DOHH2 (cell line): ENCODE measurements at regions not wholly inside any gene's neighbourhood (a gene's known extent, or its start where the extent isn't known, plus 50 kb on each side); places are given as distances from the start of the nearest gene placed in this dataset.

Experiments
- H3F3A ChIP-seq: fragments of 200-600 bp; sonication (generic), shearing (Covaris generic); 2 replicates; pipeline ENCODE4 v1.6.0; 2016; ENCODE audit warnings: antibody characterized with exemption, mild to moderate bottlenecking; ENCODE audit not compliant: control insufficient read depth, insufficient read depth
- H3K27ac ChIP-seq: fragments of 200-600 bp; sonication (generic); 2 replicates; pipeline ENCODE4 v1.5.1; 2014; ENCODE audit warnings: low read depth, mild to moderate bottlenecking, low read length, moderate library complexity
- H3K27me3 ChIP-seq: fragments of 200-600 bp; sonication (generic); 2 replicates; pipeline ENCODE4 v1.6.1; 2014; ENCODE audit warnings: mild to moderate bottlenecking, low read length, mixed read lengths; ENCODE audit not compliant: control insufficient read depth
- H3K36me3 ChIP-seq: fragments of 200-600 bp; sonication (generic); 2 replicates; pipeline ENCODE4 v1.6.1; 2014; ENCODE audit warnings: mild to moderate bottlenecking, low read length, moderate library complexity, mixed read lengths; ENCODE audit not compliant: control insufficient read depth
- H3K4me1 ChIP-seq: fragments of 200-600 bp; sonication (generic); 2 replicates; pipeline ENCODE4 v1.6.1; 2014; ENCODE audit warnings: mild to moderate bottlenecking, low read length, mixed read lengths; ENCODE audit not compliant: control insufficient read depth
- H3K4me2 ChIP-seq: fragments of 200-600 bp; sonication (generic); 2 replicates; pipeline ENCODE4 v1.6.0; 2014; ENCODE audit warnings: mild to moderate bottlenecking, low read length, moderate library complexity
- H3K4me3 ChIP-seq: fragments of 200-600 bp; sonication (generic); 2 replicates; pipeline ENCODE4 v1.5.1; 2014; ENCODE audit warnings: mild to moderate bottlenecking, low read length, mixed read lengths
- H3K79me2 ChIP-seq: fragments of 200-600 bp; sonication (generic); 2 replicates; pipeline ENCODE4 v1.6.1; 2014; ENCODE audit warnings: mild to moderate bottlenecking, low read length, mixed read lengths; ENCODE audit not compliant: control insufficient read depth
- H3K9me2 ChIP-seq: fragments of 200-600 bp; sonication (generic); replicated peaks from 2 replicates; pipeline ENCODE4 v1.6.1; 2014; ENCODE audit warnings: mild to moderate bottlenecking, low read length, mixed read lengths; ENCODE audit not compliant: control insufficient read depth
- H3K9me3 ChIP-seq: fragments of 200-600 bp; sonication (generic); 2 replicates; pipeline ENCODE4 v1.6.1; 2014; ENCODE audit warnings: antibody characterized with exemption, low read length, mixed read lengths; ENCODE audit not compliant: control insufficient read depth, insufficient read depth
- H4K20me1 ChIP-seq: fragments of 200-600 bp; sonication (generic); 2 replicates; pipeline ENCODE4 v1.6.0; 2014; ENCODE audit warnings: low read depth, mild to moderate bottlenecking, antibody characterized with exemption, low read length, moderate library complexity; ENCODE audit not compliant: control insufficient read depth, insufficient read depth
- CTCF ChIP-seq: fragments of 200-600 bp; sonication (generic); IDR thresholded peaks from one replicate; pipeline ENCODE4 v1.5.1; 2014; ENCODE audit warnings: antibody characterized with exemption, mild to moderate bottlenecking, low read depth, low read length; ENCODE audit not compliant: poor library complexity, severe bottlenecking
- EZH2phosphoT487 ChIP-seq: fragments of 200-600 bp; sonication (generic); IDR thresholded peaks from 2 replicates; pipeline ENCODE4 v1.6.1; 2017; ENCODE audit warnings: borderline replicate concordance, mild to moderate bottlenecking, antibody characterized with exemption, low read length, moderate library complexity, mixed read lengths

GRCh38 chr14:40402957-40403356, 970.7 kb upstream of the FBXO33 start:
- Histone ChIP-seq H3K9me3 (peaks cover 18% of the 10 kb centered on the region), H3K4me2 (no peak overlapping the region)
- no peak for TF ChIP-seq CTCF
- no peak for TF ChIP-seq EZH2phosphoT487

GRCh38 chr14:40398981-40399380, 966.7 kb upstream of the FBXO33 start:
- Histone ChIP-seq H3K27ac (no peak overlapping the region), H3K4me1 (no peaks in the 10 kb centered on the region), H3K79me2 (no peaks in the 10 kb centered on the region), H3K9me3 (no peaks in the 10 kb centered on the region), H3K9me2 (no peaks in the 10 kb centered on the region), H4K20me1 (no peaks in the 10 kb centered on the region), H3K4me3 (no peak overlapping the region), H3F3A (no peaks in the 10 kb centered on the region), H3K27me3 (no peaks in the 10 kb centered on the region), H3K36me3 (no peaks in the 10 kb centered on the region), H3K4me2 (no peak overlapping the region)
- TF ChIP-seq EZH2phosphoT487 (no peak), CTCF (no peak)

More at GRCh38 chr14:40402957-40403356, 970.7 kb upstream of the FBXO33 start:
- Histone ChIP-seq H3K4me1 (no peaks in the 10 kb centered on the region), H3F3A (no peaks in the 10 kb centered on the region), H4K20me1 (no peaks in the 10 kb centered on the region), H3K4me3 (no peak overlapping the region), H3K9me2 (no peaks in the 10 kb centered on the region), H3K36me3 (no peaks in the 10 kb centered on the region), H3K79me2 (no peaks in the 10 kb centered on the region), H3K27me3 (no peaks in the 10 kb centered on the region), H3K27ac (no peak overlapping the region)

- Histone ChIP-seq H4K20me1 (no peaks in the 10 kb centered on the region), H3K4me3 (no peak overlapping the region), H3K79me2 (no peaks in the 10 kb centered on the region), H3F3A (no peaks in the 10 kb centered on the region), H3K27ac (no peak overlapping the region), H3K4me2 (no peak overlapping the region), H3K4me1 (no peaks in the 10 kb centered on the region), H3K36me3 (no peaks in the 10 kb centered on the region), H3K9me3 (no peaks in the 10 kb centered on the region), H3K27me3 (no peaks in the 10 kb centered on the region), H3K9me2 (no peaks in the 10 kb centered on the region)
- TF ChIP-seq EZH2phosphoT487 (no peak), CTCF (no peak)
These were observed 962.6 kb upstream of the FBXO33 start for GRCh38 chr14:40394634-40395340.
